Vagina (tissue), 2 donors: ENCODE measurements at regions not wholly inside any gene's neighbourhood (a gene's known extent, or its start where the extent isn't known, plus 50 kb on each side); places are given as distances from the start of the nearest gene placed in this dataset.

Source experiments
- DNase-seq, 2 donors: peaks; one replicate each; pipeline ENCODE4 v3.0.0-alpha.2; 2017; ENCODE audit errors: extremely low spot score in 2 of 2
- H3K27ac ChIP-seq: fragments of 200-600 bp; sonication (generic); one replicate; pipeline ENCODE4 v1.5.1; 2019
- H3K27me3 ChIP-seq: fragments of 200-600 bp; sonication (generic); one replicate; pipeline ENCODE4 v1.5.1; 2019
- H3K36me3 ChIP-seq, 2 donors: fragments of 200-600 bp; sonication (generic); one replicate each; pipeline ENCODE4 v1.5.1; 2017 to 2019
- H3K4me1 ChIP-seq: fragments of 200-600 bp; sonication (generic); one replicate; pipeline ENCODE4 v1.5.1; 2019
- H3K4me3 ChIP-seq, 2 donors: fragments of 200-600 bp; sonication (generic); 1 replicate in 1 of 2; 2 replicates in 1 of 2; pipeline ENCODE4 v1.5.1; 2016 to 2019
- H3K9me3 ChIP-seq: fragments of 200-600 bp; sonication (generic); one replicate; pipeline ENCODE4 v1.5.1; 2019
- POLR2A ChIP-seq, 2 donors: fragments of 450-650 bp; IDR thresholded peaks; one replicate each; pipeline ENCODE4 v1.6.1; 2017; ENCODE audit warnings: antibody characterized with exemption in 2 of 2, mild to moderate bottlenecking in 2 of 2, moderate library complexity in 2 of 2
- POLR2AphosphoS5 ChIP-seq, 2 donors: sonication (generic); formaldehyde crosslinking; IDR thresholded peaks; one replicate each; pipeline ENCODE4 v1.9.0; 2017; ENCODE audit warnings: antibody characterized with exemption in 2 of 2, mild to moderate bottlenecking in 2 of 2, low read depth in 1 of 2; ENCODE audit not compliant: insufficient read depth in 1 of 2
- intact Hi-C: fragments of 100-400 bp; cut with DNase I; formaldehyde crosslinking; loops from one replicate; pipeline ENCODE4 v1.15.1; 2023
- TF ChIP-seq, protein P1 (sequence below), 3 experiments: fragments of 450-650 bp in 2 of 3; fragments of 200-600 bp in 1 of 3; sonication (generic) in 1 of 3; IDR thresholded peaks; one replicate each; pipeline ENCODE4 v1.5.1; 2017 to 2019; ENCODE audit warnings: antibody characterized with exemption in 3 of 3, mild to moderate bottlenecking in 2 of 3, moderate library complexity in 2 of 3

DNA sequence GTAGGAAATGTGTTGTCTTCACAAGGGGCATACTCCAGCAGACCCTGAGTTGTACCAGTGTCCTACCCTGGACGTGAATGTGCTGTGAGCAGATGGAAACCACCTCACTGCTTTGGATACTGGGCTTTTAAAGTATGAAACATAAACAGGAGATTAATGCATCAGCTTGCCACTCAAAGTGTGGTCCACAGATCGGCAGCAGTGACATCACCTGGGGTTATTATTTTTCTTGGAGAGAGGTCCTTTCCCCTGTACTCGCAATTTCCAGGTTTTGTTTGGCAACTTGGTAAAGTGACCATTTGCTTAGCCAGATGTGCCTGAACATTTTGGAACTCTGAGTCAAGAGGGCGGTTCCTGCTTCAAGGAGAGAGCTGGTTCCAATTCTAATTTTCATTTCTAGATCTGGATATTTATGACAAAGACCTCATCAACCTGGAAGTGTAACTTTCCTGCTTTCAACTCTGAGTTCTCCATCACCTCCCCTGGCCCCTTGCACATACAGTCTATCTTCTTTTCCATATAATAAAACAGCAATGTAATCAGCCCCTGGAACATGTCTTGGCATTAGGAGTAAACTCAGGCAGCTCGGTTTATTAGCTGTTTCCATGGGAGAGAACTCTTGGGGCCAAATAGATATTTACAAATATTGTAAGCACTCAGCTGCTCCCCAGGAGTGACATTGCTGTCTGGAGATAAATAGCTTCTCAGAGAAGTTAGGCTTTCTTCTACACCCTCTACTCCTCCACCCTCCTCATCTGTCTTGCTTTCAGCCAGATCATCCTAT, 237.0 kb upstream of the TBX3 start:
- no peaks in the 10 kb centered on the region for H3K27me3 ChIP-seq
- no peak overlapping the region for H3K4me3 ChIP-seq
- peaks cover 13% of the 10 kb centered on the region for H3K4me1 ChIP-seq
- TF ChIP-seq, protein P1, sequence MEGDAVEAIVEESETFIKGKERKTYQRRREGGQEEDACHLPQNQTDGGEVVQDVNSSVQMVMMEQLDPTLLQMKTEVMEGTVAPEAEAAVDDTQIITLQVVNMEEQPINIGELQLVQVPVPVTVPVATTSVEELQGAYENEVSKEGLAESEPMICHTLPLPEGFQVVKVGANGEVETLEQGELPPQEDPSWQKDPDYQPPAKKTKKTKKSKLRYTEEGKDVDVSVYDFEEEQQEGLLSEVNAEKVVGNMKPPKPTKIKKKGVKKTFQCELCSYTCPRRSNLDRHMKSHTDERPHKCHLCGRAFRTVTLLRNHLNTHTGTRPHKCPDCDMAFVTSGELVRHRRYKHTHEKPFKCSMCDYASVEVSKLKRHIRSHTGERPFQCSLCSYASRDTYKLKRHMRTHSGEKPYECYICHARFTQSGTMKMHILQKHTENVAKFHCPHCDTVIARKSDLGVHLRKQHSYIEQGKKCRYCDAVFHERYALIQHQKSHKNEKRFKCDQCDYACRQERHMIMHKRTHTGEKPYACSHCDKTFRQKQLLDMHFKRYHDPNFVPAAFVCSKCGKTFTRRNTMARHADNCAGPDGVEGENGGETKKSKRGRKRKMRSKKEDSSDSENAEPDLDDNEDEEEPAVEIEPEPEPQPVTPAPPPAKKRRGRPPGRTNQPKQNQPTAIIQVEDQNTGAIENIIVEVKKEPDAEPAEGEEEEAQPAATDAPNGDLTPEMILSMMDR (IDR thresholded peaks at IDR 0.05): no peak
- TF ChIP-seq POLR2AphosphoS5 (IDR thresholded peaks at IDR 0.05; ENCODE audit: insufficient read depth in 1 of 2, low read depth in 1 of 2) (no peak), POLR2A (IDR thresholded peaks at IDR 0.05) (no peak)
- no peak for DNase-seq
- intact Hi-C loops: no loop called here
- H3K27ac ChIP-seq: no peak overlapping the region
- no peaks in the 10 kb centered on the region for H3K36me3 ChIP-seq
- H3K9me3 ChIP-seq: no peaks in the 10 kb centered on the region

DNA sequence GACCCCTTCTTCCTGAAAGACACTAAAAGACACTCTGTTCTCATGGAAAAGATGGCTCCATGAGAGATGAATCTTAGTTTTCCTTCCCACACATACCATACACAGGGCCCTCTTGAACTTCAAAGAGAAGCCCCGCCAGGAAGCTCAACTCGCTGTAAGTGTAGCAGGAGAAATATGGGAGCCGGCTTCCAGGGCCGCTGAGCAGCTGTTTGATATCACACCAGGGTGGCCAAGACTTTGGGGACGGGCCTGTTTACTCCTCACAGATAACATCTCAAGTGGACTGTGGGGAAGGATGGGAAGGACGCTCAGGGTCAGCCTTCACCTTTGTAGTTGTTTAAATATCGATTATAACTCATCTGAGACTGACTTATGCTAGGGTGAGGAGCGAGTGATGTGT, 235.5 kb upstream of the TBX3 start:
- no peaks in the 10 kb centered on the region for H3K9me3 ChIP-seq
- TF ChIP-seq POLR2AphosphoS5 (IDR thresholded peaks at IDR 0.05; ENCODE audit: insufficient read depth in 1 of 2, low read depth in 1 of 2) (no peak), POLR2A (IDR thresholded peaks at IDR 0.05) (no peak)
- TF ChIP-seq, protein P1 (IDR thresholded peaks at IDR 0.05): no peak
- H3K27me3 ChIP-seq: no peaks in the 10 kb centered on the region

DNA sequence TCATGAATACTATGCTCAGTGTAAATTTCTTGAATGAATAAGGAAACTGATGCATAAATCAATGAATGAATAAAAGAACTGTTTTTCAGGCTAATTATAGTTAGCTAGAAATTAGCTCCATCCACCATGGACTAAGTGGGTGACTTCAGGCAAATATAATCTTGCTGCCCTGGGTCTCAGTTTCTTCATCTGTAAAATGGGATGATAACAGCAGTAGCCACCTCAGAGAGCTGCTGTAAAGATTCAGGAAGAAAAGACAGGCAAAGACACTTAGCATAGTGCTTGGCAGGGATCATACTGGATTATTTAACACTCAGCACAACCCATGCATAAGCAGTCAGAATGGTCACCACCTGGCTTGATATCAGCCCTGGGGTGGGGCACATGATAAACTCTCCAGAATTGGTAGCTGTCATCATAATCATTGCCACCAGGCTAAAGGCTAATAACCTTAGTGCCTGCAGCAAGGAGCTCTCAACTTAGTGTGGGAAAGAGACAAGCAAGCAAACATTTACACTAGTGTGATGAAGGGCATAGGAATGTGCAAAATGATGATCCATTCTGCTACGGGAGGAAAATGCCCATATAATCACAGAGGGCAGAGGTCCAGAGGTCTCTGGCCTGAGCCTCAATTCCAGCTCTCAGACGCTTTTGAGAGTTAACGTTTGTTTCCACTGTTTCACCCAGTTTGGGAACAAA, 234.7 kb upstream of the TBX3 start:
- Histone ChIP-seq H3K4me3 (no peak overlapping the region), H3K9me3 (no peaks in the 10 kb centered on the region), H3K27me3 (no peaks in the 10 kb centered on the region), H3K36me3 (no peaks in the 10 kb centered on the region), H3K4me1 (peaks cover 18% of the 10 kb centered on the region), H3K27ac (no peak overlapping the region)
- intact Hi-C loops: no loop called here
- TF ChIP-seq POLR2A (IDR thresholded peaks at IDR 0.05) (no peak), POLR2AphosphoS5 (IDR thresholded peaks at IDR 0.05; ENCODE audit: insufficient read depth in 1 of 2, low read depth in 1 of 2) (no peak)
- TF ChIP-seq, protein P1 (IDR thresholded peaks at IDR 0.05): no peak
- DNase-seq: no peak

More for the DNA sequence above, 235.5 kb upstream of the TBX3 start:
- Histone ChIP-seq H3K4me1 (peaks cover 13% of the 10 kb centered on the region), H3K36me3 (no peaks in the 10 kb centered on the region), H3K4me3 (no peak overlapping the region), H3K27ac (no peak overlapping the region)
- intact Hi-C loops: no loop called here
- no peak for DNase-seq

DNA sequence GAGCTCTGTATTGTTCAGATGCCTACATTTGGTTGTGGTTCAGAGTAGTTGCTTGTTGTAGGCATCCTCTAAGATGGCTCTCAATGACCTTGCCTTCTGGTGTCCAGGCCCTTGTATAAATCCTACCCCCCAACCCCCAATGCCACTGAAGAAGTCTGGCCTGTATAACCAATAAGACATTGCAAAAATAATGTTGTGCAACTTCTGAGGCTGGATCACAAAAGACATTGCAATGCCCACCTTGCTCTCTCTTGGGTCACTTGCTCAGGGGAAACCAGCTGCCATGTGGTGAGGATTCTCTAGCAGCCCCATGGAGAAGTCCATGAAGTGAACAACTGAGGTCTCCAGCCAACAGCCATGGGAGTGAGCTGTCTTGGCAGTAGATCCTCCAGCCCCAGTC, 234.0 kb upstream of the TBX3 start:
- intact Hi-C loops: no loop called here
- H3K27me3 ChIP-seq: no peaks in the 10 kb centered on the region
- DNase-seq: no peak
- TF ChIP-seq POLR2A (IDR thresholded peaks at IDR 0.05) (no peak), POLR2AphosphoS5 (IDR thresholded peaks at IDR 0.05; ENCODE audit: insufficient read depth in 1 of 2, low read depth in 1 of 2) (no peak)
- TF ChIP-seq, protein P1 (IDR thresholded peaks at IDR 0.05): no peak
- H3K36me3 ChIP-seq: no peaks in the 10 kb centered on the region
- H3K27ac ChIP-seq: no peak overlapping the region
- H3K4me1 ChIP-seq: peaks cover 19% of the 10 kb centered on the region
- H3K9me3 ChIP-seq: no peaks in the 10 kb centered on the region
- H3K4me3 ChIP-seq: no peak overlapping the region

DNA sequence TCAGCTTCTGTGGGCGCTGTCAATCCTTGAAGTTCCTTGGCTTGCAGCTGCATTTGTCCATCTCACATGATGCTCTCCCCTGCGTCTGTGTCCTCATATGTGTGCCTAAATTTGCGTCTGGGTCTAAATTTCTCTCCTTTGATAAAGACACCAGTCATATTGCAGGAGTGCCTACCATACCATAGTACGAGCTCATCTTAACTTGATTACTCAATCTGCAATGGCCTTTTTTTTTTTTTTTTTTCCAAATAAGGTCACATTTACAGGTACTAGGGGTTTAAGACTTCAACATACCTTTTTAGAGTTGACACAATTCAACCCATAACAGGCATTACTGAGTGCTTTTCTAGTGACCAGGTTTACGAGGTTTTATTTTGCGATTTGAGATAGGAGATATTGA, 233.3 kb upstream of the TBX3 start:
- Histone ChIP-seq H3K36me3 (no peaks in the 10 kb centered on the region), H3K4me3 (no peak overlapping the region), H3K4me1 (peaks cover 19% of the 10 kb centered on the region), H3K27ac (no peak overlapping the region), H3K9me3 (no peaks in the 10 kb centered on the region), H3K27me3 (no peaks in the 10 kb centered on the region)
- DNase-seq: no peak
- TF ChIP-seq POLR2AphosphoS5 (IDR thresholded peaks at IDR 0.05; ENCODE audit: insufficient read depth in 1 of 2, low read depth in 1 of 2) (no peak), POLR2A (IDR thresholded peaks at IDR 0.05) (no peak)
- TF ChIP-seq, protein P1 (IDR thresholded peaks at IDR 0.05): no peak
- intact Hi-C loops: no loop called here
